Endometrium (tissue), 2 donors: ENCODE measurements at regions not wholly inside any gene's neighbourhood (a gene's known extent, or its start where the extent isn't known, plus 50 kb on each side); places are given as distances from the start of the nearest gene placed in this dataset.

Experiments used
- FAIRE-seq: peaks from 2 replicates; lab custom pipeline; 2012; peaks lifted over from hg19 to GRCh38; lab: Jason Lieb, UNC
- donor health status: control.
- donor health status: control.

GRCh38 chr6:113144117-113144516 lies 713.0 kb upstream of the MARCKS start:
- no peak for FAIRE-seq

- FAIRE-seq: no peak
Observed at GRCh38 chr6:113146878-113147277, 710.3 kb upstream of the MARCKS start.

GRCh38 chr6:113147544-113147943 lies 709.6 kb upstream of the MARCKS start:
- FAIRE-seq: no peak

GRCh38 chr6:113148566-113148965 lies 708.6 kb upstream of the MARCKS start:
- FAIRE-seq: no peak

- no peak for FAIRE-seq
Observed at GRCh38 chr6:113149511-113149910, 707.6 kb upstream of the MARCKS start.

DNA sequence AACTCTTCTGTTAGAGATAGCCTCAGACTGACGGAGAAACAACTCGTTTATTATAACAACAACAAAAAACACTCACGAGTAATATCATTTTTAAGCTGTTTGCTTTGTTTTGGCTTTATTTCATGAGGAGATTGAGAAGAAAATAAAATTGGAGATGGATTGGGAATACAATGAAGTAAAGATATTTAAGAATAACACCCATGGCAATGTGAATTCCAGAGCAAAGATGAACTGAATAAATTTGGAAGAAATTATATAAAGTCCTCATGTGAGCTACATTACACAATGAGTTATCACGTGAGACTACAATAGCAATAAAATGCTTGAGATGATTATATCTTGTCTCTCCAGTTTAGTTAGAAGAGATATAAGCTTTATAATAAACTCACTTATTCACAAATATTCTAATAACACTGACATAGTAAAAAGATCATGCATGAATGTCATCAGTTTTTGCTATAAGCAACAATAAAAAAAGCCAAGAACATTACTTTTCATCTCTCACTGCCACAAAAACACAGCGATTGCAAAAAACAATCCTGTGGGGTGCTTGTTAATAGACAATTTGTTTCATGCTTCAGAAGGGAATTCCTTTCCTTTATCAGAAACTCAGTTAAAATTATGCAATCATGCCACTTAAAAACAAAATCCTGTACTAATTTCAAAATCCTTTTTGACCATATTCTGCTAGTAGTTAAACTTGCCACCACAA lies 696.7 kb upstream of the MARCKS start:
- peak; percentile 4 for FAIRE-seq

GRCh38 chr6:113161018-113161315 lies 696.2 kb upstream of the MARCKS start:
- no peak for FAIRE-seq

DNA sequence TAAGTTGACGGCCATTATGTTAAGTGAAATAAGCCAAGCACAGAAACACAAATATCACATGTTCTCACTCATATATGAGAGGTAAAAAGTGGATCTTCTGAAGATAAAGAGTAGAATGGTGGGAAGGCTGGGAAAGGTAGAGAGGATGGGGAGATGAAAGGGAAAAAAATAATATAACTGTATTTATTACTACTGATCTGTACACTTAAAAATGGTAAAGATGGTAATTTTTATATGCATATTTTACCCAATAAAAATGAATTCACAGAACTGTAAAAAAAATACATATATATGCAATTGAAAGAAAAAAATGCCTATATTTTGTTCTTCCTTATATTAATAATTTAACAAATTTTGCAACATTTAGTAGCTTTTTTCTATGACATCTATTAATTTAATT lies 694.4 kb upstream of the MARCKS start:
- peak; percentile 37 for FAIRE-seq

DNA sequence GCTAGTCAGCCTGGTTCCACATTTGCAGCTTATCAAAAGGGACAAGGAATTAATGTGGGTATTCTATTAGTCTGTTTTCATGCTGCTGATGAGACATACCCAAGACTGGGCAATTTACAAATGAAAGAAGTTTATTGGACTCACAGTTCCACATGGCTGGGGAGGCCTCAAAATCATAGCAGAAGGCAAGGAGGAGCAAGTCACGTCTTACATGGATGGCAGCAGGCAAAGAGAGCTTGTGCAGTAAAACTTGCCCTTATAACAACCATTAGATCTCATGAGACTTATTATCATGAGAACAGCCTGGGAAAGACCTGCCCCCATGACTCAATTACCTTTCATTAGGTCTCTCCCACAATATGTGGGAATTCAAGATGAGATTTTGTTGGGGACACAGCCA lies 689.1 kb upstream of the MARCKS start:
- no peak for FAIRE-seq

DNA sequence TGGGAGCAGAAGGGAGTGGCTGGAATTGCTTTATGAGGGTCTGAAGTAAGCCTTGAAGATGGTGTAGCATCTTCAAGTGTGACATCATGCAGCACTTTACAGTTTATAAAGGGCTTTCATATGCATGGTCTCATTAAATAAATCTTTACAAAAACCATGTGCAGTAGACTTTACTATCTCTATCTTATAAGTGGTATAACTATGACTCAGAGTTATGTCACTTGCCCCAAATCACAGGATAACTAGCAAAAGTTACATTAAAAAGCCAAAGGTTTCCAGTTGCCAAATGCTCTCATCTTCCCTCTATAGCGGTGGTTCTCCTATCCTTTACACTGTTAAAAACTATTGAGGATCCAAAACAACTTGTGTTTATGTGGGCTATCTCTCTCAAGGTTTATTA lies 687.7 kb upstream of the MARCKS start:
- FAIRE-seq: no peak

- FAIRE-seq: no peak
Observed at GRCh38 chr6:113170454-113170853, 686.7 kb upstream of the MARCKS start.

DNA sequence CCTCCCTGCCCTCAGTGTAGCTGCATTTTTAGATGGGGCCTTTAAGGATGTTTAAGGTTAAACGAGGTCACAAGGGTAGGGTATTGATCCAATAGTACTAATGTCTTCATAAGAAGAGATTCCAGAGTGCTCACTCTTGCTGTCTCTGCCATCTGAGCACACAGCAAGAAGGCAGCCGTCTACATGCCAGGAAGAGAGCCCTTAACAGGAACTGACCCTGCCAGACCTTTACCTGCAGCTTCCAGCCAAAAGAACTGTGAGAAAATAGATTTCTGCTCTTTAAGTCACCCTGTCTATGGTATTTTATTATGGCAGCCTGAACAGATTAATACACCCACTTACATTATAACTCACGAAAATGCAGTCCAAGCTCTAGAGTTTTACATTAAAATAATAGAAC lies 685.3 kb upstream of the MARCKS start:
- no peak for FAIRE-seq

DNA sequence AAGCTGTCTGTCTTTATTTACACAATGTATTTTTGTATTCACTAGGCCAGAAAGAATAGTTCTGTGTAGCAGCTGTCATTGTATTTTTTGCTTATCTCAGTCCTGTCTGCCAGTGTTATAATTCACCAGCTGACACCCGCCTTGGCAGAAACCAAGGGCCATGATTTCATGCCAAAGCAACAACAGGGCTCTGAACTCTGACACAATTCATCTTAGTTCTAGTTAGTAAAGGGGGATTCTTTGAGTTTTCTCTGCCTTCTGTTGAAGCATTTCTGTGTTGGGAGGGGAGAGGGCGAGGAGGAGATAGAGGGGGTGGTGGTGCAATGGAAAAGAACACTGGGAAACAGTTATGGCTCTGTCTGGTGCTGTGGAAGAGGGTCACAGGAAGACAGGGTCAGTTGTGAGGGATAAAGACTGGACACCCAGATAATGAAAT lies 684.6 kb upstream of the MARCKS start:
- no peak for FAIRE-seq

- no peak for FAIRE-seq
Observed at GRCh38 chr6:113178349-113178748, 678.8 kb upstream of the MARCKS start.

DNA sequence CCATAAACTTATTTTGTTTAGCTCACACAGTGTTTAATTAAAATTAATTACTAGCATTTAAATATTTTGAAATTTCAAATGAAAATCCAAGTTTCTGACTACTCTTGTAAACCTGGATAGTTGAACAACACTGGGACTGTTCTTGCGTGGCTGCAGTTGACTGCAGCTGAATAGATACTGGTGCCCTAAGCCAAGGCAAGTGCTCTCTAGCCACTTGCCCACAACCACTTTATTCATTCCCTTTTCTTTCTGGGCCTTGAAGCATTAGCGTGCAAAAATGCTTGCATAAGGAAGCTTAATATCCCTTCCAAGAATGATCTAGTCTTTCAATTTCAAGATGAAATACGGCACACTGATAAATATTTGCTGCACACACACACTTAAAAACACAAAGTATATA lies 676.0 kb upstream of the MARCKS start:
- no peak for FAIRE-seq

GRCh38 chr6:113182370-113183141 lies 674.6 kb upstream of the MARCKS start:
- peak; percentile 48 for FAIRE-seq

- no peak for FAIRE-seq
Observed at GRCh38 chr6:113184291-113184690, 672.9 kb upstream of the MARCKS start.

DNA sequence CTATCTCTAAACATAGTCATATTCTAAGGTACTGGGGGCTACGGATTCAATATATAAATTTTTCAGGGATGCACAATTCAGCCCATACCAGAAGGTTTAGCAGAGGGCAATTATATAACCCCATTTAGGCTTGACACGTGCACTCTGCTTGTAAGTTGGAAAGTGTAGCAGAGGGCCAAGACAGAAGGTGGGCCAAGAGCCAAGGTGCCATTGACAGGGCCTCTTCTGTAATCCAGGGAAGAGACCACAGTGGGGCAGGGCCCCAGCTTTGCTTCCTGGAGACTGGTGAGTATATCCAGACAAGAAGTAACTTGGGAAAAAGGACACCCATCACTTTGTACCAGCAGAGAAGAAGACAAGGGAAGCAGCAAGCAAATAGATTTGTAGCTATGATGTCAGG lies 672.4 kb upstream of the MARCKS start:
- no peak for FAIRE-seq

- FAIRE-seq: no peak
Observed at GRCh38 chr6:113185299-113185698, 671.8 kb upstream of the MARCKS start.

- FAIRE-seq: peak; percentile 93
Observed at GRCh38 chr6:113187661-113188060, 669.5 kb upstream of the MARCKS start.

- FAIRE-seq: no peak
Observed at GRCh38 chr6:113188962-113189361, 668.2 kb upstream of the MARCKS start.

- no peak for FAIRE-seq
Observed at GRCh38 chr6:113190170-113190569, 667.0 kb upstream of the MARCKS start.

DNA sequence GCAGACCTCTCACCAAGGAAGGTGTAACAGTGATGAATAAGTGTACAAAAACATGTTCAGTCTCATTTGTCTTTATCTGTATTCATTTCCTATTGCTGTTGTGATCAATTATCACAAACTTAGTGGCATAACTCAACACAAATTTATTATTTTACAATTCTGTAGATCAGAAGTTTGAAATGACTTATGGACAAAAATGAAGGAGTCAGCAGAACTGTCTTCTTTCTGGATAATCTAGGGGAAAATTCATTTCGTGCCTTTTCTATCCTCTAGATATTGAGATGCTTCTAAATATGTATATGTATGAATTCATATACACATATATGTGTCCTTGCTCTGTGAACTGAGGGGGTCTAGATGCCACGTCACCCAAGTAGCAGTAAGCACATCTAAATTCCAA lies 663.1 kb upstream of the MARCKS start:
- FAIRE-seq: no peak
